ENCODE measurements at regions not wholly inside any gene's neighbourhood (a gene's known extent, or its start where the extent isn't known, plus 50 kb on each side); places are given as distances from the start of the nearest gene placed in this dataset.
"Not testable (repeated sequence)": the region's sequence is repeated elsewhere in the genome, so short reads cannot be mapped to it uniquely, and the experiment has no call there.

DNA sequence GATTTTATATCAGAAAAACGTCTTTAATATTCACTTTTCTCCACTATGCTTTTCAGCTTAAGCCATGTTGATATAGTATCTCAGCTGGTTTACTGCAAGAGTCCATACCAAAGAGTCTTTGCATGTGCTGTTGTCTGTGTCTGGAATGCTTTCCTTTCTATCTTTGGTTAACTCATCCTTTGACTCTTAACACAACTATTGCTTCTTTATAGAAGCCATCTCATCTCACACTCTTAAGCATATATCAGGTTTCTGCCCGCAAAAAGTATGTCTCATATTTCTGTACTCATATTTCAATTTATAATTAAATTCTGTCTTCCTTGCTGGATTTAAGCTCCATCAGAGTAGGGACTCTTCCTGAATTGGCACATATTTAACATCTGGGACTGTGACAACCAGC is 220.9 kb upstream of the KCNK2 start:
- DNase-seq (ENCODE audit: low spot score): no peak

DNA sequence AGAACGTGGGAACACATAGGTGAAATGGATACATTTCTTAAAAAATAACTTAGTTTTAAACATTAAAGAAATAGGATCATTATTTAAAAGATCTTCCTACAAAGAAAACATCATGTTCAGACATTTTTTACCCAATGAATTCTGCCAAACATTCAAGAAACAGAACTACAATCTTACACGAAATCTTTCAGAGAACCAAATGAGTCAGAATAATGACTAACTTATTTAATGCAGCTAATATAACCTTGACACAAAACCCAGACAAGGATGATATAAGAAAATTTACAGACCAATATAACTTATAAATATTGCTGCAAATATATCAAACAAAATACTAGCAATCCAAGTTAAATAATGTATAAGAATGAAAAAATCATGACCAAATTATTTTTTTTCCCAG is 220.1 kb upstream of the KCNK2 start:
- peak; percentile 8 for DNase-seq (ENCODE audit: low spot score)

DNA sequence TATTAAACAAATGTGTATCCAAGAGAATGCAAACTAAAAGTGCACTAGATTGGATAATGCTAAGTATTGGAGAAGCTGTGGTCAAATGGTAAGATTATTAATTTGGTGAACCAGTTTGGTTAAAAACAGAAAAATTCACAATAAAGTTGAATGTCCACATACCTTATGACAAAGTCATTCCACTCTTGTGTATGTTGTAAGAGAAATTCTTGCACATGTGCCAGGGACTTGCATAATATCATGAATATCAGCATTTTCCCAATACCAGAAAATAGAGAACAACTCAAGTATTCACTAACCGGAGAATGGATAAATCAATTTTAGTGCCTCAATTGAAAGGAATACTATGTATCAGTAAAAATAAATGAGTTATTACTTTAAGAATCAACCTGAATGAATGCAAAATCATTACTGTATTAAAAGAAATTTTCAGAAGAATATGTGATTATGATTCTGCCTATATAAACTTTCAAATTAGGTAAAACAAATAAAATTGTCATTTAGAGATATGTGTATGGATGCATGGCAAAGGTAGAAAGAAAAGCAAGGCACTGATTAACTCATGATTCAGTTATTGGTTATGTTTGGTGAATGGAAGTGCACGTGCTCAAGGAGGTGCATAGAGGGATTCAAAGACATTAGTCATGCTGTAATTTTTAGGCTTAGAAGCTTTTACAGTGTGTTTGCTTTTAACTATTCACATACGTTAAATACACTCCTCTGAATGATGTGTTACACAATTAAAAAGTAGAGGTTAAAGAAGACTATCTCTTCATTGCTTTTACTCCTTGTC is 217.4 kb upstream of the KCNK2 start:
- no peak for DNase-seq (ENCODE audit: low spot score)

DNA sequence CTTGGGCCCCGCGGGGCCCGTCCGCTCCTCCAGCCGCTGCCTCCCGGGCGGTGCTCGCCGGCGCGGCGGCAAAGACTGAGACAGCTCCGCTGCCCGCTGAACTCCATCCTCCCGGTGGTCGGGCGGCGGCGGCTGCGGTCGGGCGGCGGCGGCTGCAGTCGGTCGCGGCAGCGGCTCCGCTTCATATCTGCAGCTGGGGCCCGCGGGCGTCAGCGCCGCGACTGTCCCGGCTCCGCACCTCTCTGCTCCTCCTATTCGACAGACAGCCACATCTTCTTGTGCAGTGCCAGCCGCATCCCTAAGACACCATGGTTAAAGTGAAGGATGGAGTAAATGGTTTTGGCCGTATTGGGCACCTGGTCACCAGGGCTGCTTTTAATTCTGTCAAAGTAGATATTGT is 212.1 kb upstream of the KCNK2 start:
- not testable (repeated sequence) for DNase-seq (ENCODE audit: low spot score)

DNA sequence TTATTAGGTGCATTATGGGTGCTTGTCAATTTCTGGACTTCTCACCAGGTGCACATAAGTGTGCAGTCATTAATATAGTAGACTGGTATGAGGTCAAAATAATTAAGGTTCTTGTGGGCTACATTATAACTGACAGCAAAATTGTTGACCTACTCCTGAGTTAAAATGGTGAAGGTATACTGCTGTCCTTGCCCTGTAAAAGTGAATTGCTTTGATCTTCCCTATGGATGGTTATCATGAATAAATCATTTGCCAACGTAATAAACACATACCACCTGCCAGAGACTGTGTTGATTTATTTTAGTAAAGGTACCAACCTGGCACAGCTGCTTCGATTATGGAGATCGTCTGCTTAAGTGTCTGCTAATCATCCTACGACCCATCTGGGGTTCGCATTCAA is 201.6 kb upstream of the KCNK2 start:
- DNase-seq (ENCODE audit: low spot score): no peak

DNA sequence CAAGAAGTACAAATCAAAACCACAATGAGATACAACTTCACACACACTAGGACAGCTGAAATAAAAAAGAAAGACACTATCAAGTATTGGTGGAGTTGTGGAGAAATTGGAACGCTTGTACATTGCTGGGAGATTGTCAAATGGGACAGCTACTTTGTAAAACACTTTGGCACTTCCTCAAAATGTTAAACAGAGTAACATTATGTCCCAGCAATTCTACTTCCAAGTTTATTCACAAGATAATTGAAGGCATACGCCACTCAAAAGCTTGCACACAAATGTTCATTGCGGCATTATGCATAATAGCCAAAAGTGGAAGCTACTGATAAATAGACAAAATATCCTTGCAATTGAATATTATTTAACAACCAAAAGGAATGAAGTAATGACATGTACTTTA is 199.9 kb upstream of the KCNK2 start:
- DNase-seq (ENCODE audit: low spot score): no peak

DNA sequence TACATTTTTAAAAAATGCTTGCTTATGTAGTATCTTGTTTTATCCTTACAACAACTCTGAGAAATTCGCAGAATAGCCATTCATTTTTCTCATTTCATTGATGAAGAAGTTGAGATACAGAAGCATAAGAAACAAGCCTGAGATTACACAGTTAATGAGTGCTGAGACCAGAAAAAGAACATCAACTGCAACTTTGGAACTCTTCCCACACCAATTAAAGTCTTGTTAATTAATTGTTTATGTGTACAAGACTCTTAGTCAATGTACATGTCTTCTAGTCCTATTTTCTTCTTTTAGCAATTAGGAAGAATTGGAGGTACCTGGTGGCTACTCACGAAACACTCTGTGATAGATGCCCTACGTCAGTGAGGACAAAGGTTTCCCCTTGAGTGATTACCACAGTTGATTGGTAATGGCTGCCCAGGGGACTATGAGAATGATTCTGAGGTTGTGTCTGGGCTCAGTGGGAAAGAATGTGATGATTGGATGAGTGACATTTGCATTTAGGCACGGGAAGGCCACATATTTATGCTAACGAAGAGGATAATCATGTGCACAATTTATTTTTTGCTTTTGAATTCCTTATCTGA is 187.4 kb upstream of the KCNK2 start:
- DNase-seq (ENCODE audit: low spot score): no peak

DNA sequence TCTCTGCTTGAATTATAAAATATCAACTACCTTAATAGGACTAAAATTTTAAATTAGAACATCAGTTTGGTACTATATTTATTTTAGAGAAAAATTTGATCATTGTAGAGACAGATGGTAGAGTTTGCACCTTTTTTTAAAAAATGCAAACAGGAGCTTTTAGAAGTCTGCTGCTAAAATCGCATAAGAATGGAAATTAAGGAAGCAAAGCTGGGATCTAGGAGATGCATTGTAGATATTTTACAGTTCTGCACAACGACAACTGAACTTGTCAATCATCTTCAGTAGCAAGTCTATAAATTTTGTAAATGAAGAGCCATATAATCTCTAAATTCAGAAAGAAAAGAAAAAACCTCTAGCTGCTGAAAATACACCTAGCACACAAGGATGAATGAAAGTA is 185.6 kb upstream of the KCNK2 start:
- no peak for DNase-seq (ENCODE audit: low spot score)

DNA sequence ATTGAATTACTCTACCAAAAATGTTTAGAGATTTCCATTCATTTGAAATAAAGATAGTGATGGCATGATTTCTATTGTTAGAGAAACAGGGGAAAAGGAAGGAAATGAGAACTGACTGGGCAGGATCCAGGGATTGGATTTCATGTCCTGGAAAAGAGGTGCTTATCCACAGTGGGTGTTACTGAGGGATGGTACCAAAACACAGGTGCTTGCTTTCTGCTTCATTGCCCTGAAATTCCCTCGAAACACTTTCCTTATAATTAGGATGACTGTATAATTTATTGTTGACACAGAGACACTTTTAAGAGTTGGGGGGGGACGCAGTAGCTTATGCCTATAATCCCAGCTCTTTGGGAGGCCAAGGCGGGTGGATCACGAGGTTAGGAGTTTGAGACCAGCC is 185.0 kb upstream of the KCNK2 start:
- no peak for DNase-seq (ENCODE audit: low spot score)

DNA sequence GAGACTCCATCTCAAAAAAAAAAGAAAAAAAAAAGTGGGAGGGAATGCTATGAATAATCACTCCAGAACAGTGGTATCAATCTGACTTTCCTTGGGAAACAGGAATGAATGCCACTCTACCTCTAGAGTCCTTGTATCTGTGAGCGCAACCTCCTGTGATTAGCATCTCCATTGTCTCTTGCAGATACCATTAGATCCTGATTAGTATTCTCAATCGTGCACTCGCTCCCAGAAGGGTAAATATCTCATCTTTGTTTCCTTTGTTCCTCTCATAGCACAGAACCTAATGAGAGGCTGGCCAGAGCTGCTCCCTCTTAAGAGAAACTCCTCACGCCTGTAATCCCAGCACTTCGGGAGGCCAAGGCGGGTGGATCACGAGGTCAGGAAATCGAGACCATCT is 184.4 kb upstream of the KCNK2 start:
- no peak for DNase-seq (ENCODE audit: low spot score)

DNA sequence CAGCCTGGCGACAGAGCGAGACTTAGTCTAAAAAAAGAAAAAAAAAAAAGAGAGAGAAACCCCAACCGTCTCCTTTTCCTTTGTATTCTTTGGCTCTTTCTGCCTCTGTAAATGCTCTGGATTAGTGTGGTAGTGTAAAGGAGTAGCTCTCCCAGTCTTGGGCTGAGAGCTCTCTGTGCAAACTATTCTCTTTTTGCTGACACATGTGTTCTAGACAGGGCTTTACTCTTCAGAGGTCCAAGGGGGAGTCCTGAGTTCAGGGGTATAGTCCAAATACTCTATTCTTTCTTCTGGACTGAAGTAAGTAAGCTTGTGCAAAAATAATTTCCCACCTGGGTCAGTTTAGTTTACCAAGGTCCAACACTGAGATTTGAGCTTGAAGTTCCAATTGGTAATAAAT is 183.8 kb upstream of the KCNK2 start:
- no peak for DNase-seq (ENCODE audit: low spot score)

DNA sequence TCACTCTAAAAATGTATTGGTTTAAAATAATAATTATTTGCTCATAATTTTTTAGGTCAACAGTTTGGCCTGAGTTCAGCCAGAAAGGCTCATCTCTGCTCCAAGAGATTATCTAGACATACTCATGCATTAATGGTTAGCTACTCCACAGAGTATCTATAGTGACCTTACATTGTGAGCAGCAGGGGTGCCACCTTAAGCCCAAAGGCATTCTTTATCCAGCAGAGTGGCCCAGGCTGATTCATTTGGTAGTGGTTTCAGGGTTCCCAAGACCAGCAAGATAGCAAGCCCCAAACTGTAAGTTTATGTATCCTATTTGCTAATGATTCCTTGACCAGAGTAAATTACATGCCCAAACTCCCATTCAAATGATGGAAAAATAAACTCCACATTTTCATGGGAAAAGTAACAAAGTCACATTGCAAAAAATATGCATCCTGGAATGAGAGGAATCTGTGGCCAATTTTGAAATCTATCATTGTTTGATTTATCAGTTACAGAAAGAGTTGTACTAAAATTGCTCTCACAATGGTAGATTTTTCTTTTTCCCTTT is 182.6 kb upstream of the KCNK2 start:
- no peak for DNase-seq (ENCODE audit: low spot score)

DNA sequence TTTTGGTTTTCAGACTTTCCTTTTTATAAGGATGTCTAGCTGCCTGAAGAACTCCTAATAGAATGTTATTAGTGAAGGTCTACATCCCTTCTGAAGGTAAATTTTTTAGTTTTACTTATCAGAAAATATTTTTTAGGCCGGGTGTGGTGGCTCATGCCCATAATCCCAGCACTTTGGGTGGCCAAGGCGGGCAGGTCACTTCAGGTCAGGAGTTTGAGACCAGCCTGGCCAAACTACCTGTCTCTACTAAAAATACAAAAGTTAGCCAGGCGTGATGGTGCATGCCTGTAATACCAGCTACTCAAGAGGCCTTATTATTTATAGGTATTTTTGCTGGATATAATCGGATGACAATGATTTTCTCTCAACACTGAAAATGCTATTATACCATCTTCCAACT is 181.9 kb upstream of the KCNK2 start:
- DNase-seq (ENCODE audit: low spot score): no peak

DNA sequence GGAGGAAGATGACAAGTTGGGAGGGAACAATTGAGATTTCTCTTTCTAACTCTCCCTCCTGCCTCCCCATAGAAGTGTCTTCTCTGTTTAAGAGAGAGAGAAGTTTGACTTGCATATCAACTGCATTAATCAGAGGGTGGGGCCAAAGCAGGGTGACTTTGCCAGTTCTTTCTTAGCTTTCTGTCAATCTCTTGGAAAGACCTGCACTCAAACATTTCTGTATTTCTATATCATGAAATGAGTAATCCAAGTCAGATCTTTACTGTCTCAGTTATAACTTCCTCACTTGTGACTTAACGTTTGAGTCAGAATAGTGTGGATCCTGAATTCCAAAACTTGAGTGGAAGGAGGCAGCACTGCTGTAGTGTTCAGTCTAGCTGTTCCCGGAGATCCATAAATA is 180.8 kb upstream of the KCNK2 start:
- DNase-seq (ENCODE audit: low spot score): no peak

DNA sequence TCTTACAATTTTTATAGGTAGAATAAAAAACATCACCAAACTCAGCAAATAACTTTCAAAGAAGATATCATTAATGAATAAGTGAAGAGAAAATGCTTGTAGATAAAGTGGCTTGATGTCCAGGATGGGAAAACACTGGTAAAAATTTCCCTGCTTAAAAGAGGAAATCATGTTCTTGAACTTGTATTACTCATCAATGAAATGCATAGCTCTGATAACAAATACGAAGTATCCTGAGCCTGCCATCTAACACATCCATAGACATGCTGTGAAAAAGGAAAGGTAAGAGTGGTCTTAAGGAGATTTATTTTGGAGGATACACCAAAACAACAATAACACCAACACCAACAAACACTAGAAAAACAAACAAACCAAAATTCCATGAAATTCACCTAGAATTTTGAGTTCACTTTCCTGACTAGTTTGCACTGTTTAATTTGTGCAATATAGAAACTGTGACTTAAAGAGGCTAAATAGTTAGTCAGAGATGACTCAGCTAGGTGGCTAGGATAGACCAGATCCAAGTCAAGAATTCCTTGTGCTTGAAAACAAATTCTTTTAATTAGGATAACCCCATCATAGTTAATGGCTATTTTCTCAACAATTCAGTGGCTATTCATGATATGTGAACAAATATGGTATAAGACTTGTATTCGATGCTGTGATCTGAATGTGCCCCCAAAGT is 179.8 kb upstream of the KCNK2 start:
- peak; percentile 23 for DNase-seq (ENCODE audit: low spot score)

DNA sequence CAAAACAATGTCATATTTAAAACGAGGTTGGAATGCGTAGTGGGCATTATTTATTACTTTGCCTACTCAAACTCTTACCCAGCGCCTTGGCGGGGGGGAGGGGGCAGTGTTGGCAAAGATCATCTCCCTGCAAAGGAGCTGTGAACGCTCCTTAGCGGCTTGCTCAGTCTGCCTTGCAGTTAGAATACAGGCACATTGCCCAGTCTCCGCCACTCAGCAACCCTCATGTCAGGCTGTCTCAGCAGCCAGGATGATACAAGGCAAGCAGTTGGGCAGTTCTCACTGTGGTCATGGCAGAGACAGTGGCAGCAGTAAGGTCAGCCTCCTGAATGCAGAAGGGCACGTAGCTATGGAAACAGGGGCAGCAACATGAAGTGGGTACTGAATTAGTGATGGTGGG is 170.4 kb upstream of the KCNK2 start:
- DNase-seq (ENCODE audit: low spot score): no peak

DNA sequence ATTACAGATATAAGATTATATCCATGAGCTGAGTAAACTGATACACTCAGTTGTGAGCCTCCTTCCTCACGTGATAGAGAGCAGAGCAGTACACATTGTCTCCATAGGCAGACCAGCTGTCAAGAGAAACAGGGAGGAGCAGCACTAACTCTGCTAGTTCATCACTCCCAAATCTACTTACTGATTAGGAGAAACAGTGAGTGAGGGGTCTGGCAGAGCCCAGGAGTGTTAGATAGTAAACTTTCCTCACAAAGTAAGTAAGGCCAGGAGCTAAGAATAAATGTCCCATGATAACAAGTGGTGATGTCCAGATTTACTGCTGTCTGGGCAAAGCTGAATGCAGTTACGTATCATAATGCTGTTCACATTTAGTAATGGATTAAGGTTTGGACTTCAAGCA is 168.6 kb upstream of the KCNK2 start:
- no peak for DNase-seq (ENCODE audit: low spot score)

DNA sequence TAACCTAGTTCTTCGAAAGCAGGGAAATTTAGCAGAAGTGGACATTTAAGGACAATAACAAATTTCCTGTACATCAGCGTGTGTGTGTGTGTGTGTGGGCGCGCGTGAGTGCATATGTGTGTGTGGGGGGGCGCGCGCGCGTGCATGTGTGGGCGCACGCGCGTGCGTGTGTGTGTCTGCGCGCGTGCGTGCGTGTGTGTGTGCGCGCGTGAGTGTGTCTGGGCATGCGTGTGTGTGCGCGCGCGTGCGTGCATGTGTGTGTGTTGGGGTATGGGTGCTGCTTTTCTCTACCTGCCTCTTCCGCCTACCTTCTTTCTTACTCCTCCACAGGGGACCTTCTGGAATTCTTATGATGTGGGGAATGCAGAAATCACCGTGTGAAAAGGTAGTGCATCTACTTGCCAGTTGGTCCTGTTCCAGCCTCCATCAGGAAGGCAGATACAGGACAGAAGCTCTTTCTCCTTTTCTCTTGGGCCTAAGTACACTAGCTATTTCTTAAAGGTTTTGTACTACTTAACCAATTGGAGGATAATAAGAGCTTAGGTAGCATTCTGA is 165.4 kb upstream of the KCNK2 start:
- DNase-seq (ENCODE audit: low spot score): no peak

DNA sequence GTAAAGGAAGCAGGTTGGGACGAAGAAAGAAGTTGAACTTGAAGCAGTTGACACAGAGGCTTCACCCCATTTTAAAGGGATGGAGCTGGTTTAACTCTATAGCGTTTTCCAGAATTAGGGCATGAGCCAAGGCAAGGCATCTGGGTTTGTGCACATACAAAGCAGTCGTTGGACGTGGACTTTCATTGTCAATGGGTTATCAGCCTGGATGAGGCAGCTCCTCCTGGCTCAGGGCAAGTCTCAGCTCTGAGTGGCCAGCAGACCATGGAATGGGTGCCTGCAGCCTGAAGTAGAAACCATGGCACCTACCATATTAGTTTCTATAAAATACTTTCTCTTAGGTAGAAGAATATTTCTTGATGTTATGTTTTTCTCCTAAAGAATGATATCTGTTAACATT is 163.8 kb upstream of the KCNK2 start:
- no peak for DNase-seq (ENCODE audit: low spot score)

DNA sequence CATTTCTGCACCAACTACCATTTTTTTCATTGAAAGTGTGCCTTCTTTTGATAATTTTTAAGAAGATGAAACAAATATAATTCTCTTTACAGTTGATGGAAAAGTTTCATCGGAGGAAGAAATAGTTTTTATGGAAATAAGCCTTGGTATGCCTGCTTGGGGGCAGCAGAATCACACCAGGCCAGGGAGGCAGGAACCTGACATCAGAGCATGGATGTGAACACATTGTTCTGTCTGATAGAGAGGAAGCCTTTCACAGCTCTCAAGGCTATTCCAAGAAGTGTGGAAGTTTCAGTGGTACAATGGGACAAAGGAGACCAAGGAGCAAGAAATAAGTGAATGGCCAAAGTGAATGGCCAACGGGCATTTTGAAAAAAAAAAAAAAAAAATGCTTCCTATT is 162.2 kb upstream of the KCNK2 start:
- DNase-seq (ENCODE audit: low spot score): no peak

DNA sequence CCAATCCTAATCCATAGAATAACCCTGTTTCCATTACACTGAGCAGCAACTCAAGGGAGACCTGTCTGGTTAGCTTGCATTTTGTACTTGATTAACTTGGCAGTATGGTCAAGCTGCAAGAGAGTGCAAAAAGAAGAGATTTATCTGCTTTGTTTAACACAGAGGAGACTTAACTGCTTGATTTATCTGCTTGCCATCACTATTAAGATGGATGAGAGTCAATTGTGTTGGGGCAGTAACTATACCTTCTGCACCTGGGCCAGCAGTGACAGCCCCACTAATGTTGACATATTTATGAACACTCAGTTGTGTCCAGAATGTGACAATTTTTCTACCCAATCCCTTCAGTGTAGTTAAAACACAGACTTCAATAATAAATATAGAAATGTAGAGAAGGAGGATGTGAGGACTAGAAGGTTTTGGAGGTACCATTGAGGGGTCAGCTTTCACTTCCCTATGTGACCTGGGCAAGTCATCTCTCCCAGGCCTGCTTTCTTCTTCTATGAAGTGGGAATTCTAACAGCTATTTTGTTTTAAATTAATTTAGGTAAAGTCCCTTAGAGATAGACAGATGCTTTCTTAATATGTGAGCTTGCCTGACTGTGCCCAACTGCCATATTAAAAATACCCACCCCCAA is 159.1 kb upstream of the KCNK2 start:
- DNase-seq (ENCODE audit: low spot score): no peak

DNA sequence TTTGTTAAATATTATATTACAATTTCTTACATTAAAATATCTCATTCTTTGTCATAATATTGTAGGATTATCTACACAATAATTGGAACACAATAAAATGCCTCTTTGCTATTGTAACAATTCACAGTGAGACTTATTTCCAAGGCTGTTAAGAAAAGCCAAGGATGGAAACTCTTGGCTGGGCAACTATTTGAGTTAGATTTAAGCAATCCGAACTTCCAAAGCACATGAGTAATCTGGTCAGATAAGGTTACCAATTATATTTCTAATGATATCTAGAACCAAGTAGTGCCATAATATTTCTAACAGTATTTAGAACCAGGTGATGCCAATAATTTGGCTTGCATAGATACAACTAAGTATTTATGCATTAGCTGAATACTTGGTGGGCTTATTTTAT is 154.7 kb upstream of the KCNK2 start:
- no peak for DNase-seq (ENCODE audit: low spot score)

Measured in RKO (cell line).